HG02571 (cell line): ENCODE measurements at regions not wholly inside any gene's neighbourhood (a gene's known extent, or its start where the extent isn't known, plus 50 kb on each side); places are given as distances from the start of the nearest gene placed in this dataset.
"Not testable (repeated sequence)": the region's sequence is repeated elsewhere in the genome, so short reads cannot be mapped to it uniquely, and the experiment has no call there.

Experiments used
- ATAC-seq: cut with Tn5 transposase; IDR thresholded peaks from one replicate; pipeline ENCODE4 v1.9.1; 2021; ENCODE audit warnings: mild to moderate bottlenecking, moderate library complexity; ENCODE audit not compliant: unreplicated experiment

DNA sequence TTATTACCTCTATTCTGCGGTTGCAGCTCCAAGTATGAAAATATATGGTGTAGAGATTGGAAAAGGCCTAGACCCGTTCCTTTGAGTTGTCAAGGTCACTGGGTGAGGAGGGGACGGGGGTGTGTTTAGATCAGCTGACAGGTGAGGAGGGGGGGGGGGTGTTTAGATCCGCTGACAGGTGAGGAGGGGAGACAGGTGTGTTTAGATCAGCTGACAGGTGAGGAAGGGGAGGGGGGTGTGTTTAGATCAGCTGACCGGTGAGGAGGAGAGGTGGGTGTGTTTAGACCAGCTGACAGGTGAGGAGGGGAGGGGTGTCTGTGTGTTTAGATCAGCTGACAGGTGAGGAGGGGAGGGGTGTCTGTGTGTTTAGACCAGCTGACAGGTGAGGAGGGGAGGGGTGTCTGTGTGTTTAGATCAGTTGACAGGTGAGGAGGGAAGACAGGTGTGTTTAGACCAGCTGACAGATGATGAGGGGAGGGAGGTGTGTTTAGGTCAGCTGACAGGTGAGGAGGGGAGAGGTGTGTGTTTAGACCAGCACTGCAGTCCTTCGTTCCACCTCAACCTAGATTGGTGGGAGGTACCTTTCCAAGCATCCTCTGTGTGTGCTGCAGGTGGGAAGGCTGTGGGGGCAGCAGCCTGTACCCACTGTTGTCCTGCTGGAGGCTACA lies 655.0 kb upstream of the ADARB2 start:
- ATAC-seq = no peak

GRCh38 chr10:2387672-2388071 lies 650.3 kb upstream of the ADARB2 start:
- no peak for ATAC-seq

DNA sequence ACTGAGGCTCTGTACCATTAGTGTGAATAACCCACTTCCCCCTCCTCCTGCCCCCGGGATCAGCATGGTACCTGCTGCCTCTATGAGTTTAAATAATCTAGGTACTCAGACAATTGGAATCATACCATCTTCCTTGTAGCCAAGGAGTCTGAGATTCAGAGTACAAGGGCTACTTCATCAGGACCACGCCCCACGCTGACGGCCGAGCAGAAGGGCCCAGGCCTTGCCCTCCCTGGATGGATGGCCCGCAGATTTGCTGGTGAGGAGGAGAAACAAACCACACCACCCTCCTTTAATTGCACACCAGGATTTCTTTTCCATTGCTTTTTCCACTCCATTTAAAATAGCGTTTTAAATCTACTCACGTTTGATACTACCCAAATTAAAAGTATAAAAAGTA lies 649.9 kb upstream of the ADARB2 start:
- ATAC-seq = no peak

DNA sequence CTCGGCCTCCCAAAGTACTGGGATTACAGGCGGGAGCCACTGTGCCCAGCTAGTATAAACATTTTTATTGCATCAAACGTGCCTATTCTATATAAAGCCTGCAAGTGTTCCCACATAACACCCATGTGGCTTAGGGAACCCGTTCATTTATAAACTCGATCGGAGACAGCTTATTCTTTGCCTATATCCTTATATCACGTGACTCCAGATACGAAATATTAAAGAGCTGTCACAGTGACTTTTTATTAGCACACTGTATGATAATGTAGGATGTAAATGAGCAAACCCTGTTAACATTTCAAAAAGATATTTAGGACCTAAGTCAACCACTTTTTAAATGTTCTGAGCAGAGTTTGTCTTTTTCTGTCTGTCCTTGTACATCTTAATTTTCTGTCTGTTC lies 642.9 kb upstream of the ADARB2 start:
- no peak for ATAC-seq

DNA sequence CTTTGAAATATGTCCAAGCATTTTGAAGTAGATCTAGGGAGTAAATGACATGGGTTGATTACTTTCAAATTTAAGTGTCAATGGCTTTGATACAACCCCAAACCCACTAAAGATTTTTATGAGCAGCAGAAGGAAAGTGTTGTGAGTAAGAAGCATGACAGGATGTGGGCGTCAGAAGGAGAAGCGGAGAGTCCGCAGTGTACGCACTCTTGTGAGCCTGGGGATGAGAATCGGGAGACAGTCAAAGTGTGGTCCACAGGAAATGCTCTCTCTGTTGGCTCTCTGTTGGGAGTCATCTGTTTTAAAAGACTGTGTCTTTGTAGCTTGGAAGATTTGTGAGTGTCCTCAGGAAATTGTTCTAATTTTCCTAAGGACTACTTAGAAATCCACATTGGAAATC lies 629.8 kb upstream of the ADARB2 start:
- ATAC-seq = no peak

- ATAC-seq = no peak
Measured at GRCh38 chr10:2366264-2366931, 629.1 kb upstream of the ADARB2 start.

GRCh38 chr10:2362331-2362730 lies 625.0 kb upstream of the ADARB2 start:
- no peak for ATAC-seq

DNA sequence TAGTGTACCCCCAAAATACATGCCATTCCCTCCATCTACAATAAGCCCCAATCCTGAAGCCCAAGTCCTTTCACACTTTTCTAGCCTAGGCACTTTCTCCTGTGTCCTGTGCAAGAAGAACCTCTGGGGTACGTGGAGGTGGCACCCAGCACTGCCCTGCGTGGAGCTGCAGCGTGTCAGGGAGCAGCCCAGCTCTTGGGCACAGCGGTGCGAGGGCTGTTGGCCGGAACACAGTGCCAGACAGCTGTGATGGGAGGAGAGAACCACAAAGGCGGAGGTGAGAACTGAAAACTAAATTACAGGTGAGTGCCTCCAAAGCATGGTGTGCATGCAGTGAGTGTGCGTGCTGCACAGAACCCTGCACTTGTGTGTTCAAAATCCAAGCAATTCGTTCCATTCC lies 621.3 kb upstream of the ADARB2 start:
- no peak for ATAC-seq

DNA sequence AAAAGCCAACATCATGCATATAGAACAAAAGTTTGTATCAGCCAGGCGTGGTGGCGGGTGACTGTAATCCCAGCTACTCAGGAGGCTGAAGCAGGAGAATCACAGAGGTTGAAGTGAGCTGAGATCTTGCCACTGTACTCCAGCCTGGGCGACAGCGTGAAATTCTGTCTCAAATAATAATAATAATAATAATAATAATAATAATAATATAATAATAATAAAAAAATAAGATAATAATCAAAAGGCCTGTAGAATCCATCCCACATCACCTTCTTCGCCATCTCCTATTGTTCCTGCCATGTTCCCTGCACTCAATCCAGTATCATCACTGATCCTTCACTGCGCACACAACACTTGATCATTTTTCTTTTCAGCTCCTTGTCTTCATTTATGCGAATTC lies 619.3 kb upstream of the ADARB2 start:
- ATAC-seq = no peak

- no peak for ATAC-seq
Measured at GRCh38 chr10:2351566-2351965, 614.2 kb upstream of the ADARB2 start.

GRCh38 chr10:2342206-2342605 lies 604.9 kb upstream of the ADARB2 start:
- no peak for ATAC-seq

DNA sequence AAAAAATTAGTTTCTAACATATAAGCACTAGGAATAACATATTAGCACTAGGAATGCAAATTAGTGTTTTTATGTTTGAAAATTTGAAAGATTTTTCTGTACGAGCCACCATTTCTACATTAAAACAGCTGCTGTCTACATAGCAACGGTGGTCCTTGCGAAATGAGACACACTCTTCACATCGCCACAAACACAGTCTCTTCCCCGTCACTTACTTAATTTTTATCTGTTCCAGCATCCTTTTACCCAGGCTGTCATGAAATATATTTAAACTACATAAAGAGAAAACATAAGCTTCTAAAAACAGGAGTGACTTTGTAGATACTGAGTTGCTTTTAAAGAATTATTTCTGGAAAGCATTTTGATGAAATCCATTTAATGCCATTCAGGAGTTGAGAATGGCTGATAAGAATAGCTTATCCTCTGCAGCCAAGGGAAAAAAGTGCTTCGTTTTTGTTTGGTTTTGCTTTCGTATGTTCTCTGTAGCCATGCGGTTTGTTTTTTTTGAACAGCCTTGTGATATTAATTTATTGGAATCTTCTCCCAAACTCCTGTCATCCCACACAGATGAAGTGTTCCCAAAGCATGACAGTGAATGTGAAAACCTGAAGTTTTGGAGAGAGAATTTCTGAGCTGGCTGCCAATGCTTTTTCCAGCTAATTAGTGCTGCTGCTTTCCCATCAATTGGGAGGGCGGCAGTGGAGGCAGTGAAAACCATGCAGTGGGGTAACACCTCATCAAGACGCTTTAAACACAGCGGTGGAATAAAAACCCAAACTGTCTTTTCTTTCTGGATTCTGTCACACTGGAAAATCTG lies 603.7 kb upstream of the ADARB2 start:
- no peak for ATAC-seq

DNA sequence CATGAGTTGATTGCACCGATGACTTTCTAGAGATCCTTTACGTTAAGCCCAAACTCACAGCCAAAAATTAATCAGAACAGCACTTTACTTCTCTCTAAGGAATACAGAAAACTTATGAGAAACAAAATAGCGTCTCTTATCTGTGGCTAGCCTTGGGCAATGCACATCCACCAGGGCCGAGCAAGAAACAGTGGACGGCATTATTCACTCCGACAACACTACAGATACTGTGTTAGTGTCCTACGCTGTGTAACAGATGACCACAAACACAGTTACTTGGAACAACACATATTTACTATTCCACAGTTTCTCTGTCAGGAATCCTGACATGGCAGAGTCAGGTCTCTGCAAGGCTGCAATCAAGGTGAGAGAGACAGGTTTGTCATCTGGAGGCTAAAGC lies 598.3 kb upstream of the ADARB2 start:
- no peak for ATAC-seq

DNA sequence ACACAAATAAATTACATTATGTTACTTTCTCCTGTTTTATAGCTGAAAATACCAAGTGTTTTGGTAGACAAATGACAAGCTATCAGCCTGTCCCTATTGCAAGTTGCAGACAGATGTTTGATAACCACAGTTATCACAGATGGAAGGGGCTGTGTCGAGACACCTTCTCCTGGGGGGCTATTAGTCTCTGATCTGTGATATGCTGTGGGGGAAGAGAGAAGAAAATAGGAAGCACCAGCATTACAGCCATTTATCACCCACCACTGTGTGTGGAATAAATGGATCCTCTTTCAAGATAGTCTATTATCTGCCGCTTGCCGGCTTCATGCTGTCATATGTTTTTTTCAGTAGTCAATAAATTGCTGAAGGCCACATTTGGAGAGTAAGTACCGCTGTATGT lies 597.2 kb upstream of the ADARB2 start:
- ATAC-seq = no peak

GRCh38 chr10:2329082-2329481 lies 591.8 kb upstream of the ADARB2 start:
- no peak for ATAC-seq

DNA sequence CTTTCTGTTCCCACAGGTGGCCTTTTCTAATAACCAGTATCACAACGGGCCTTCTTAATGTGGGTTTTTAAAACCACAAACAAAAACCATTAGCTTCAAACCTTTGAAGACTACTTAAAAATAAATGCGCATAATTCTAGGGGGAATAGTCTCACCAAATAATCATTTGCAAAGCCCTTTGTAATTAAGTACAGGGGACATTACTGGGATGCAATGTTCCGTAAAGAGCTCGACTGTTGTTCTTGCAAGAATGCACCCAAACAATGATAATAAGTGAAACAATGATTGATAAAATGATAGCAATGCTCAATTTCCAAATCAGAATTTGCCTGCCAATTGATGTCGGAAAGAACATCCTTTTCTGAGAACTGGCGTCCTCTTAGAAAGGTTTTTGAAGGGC lies 589.1 kb upstream of the ADARB2 start:
- ATAC-seq = no peak

DNA sequence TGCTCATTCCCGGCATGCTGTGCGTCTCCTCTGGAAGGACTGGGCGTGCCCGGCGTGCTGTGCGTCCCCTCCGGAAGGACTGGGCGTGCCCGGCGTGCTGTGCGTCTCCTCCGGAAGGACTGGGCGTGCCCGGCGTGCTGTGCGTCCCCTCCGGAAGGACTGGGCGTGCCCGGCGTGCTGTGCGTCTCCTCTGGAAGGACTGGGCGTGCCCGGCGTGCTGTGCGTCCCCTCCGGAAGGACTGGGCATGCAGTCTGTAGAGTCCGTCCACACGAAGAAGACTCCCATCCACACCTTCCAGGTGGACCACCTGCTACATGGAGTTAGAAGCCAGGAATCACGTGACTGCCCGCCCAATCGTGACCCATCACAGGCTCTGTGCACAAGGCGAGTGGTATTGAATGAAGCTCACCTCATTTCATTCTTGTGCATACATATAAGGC lies 577.7 kb upstream of the ADARB2 start:
- ATAC-seq = not testable (repeated sequence)

- ATAC-seq = no peak
Measured at GRCh38 chr10:2306081-2306480, 568.8 kb upstream of the ADARB2 start.

- ATAC-seq = no peak
Measured at GRCh38 chr10:2303169-2303568, 565.8 kb upstream of the ADARB2 start.

DNA sequence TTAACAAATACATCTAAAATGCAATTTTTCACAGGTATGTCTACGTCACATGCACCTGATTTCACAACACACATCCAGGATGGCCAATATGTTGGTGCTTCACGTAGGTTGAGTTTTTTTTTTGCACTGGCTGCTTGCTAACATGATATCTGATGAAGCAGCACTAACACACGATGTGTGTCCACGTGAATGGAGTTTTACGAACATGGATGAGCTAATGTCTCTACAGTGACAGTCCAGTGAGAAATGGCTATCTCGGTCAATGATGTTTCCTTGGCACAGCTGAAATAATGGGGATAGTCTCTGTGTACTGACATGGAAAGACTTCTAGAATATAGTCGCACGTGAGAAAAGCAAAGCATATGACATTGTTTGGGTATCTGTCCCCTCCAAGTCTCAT lies 563.9 kb upstream of the ADARB2 start:
- no peak for ATAC-seq

- ATAC-seq = no peak
Measured at GRCh38 chr10:2300231-2300630, 562.9 kb upstream of the ADARB2 start.
